ENCODE measurements at regions not wholly inside any gene's neighbourhood (a gene's known extent, or its start where the extent isn't known, plus 50 kb on each side); places are given as distances from the start of the nearest gene placed in this dataset.

GRCh38 chr14:45633220-45633984, 380.4 kb upstream of the MIS18BP1 start:
- Histone ChIP-seq H3K27ac (ENCODE audit: low read depth in 2 of 2, low read length in 1 of 2) (no peak overlapping the region), H3K9ac (no peak overlapping the region), H3K4me3 (ENCODE audit: low read depth in 2 of 2, low read length in 1 of 2) (no peak overlapping the region), H3K9me3 (no peaks in the 10 kb centered on the region), H3K27me3 (ENCODE audit: insufficient read depth) (no peaks in the 10 kb centered on the region), H3K36me3 (replicated peaks in 1 of 2; ENCODE audit: control insufficient read depth in 1 of 2, insufficient read depth in 2 of 2, low read length in 1 of 2) (no peaks in the 10 kb centered on the region), H3F3A (replicated peaks; ENCODE audit: insufficient read depth) (no peaks in the 10 kb centered on the region), H3K4me1 (ENCODE audit: control insufficient read depth in 1 of 2, insufficient read depth in 2 of 2, low read depth in 1 of 2, low read length in 1 of 2) (no peaks in the 10 kb centered on the region), H4K20me1 (ENCODE audit: insufficient read depth) (no peaks in the 10 kb centered on the region), H3K4me2 (no peak overlapping the region), H3K79me2 (ENCODE audit: insufficient read depth) (no peaks in the 10 kb centered on the region), H3K9me2 (no peaks in the 10 kb centered on the region), H2AFZ (ENCODE audit: low read depth) (no peak overlapping the region)
- ChIA-PET POLR2A (no interaction called here), CTCF (no interaction called here)
- no peak for DNase-seq
- TF ChIP-seq EP300 (IDR thresholded peaks at IDR 0.05; ENCODE audit: borderline replicate concordance in 1 of 2, low read depth in 1 of 2, low read length in 1 of 2) = no peak
- TF ChIP-seq FOXJ3 (CRISPR knock-in tag; IDR thresholded peaks at IDR 0.05) = no peak
- TF ChIP-seq FOXM1 (IDR thresholded peaks at IDR 0.05; ENCODE audit: low read depth) = no peak
- no peak for TF ChIP-seq JUND (IDR thresholded peaks at IDR 0.05)
- no peak for TF ChIP-seq GATA2 (CRISPR knock-in tag; IDR thresholded peaks at IDR 0.05)
- TF ChIP-seq USF1 (IDR thresholded peaks at IDR 0.05; ENCODE audit: borderline replicate concordance, low read depth) = no peak
- no peak for TF ChIP-seq GABPA (IDR thresholded peaks at IDR 0.05; ENCODE audit: low read depth)
- WGBS (ENCODE audit: low lambda C conversion rate) = 3% methylated on average over 7 of the region's 7 CpGs

- Histone ChIP-seq H3K9ac (no peak overlapping the region), H3K4me1 (ENCODE audit: control insufficient read depth in 1 of 2, insufficient read depth in 2 of 2, low read depth in 1 of 2, low read length in 1 of 2) (no peaks in the 10 kb centered on the region), H3K36me3 (replicated peaks in 1 of 2; ENCODE audit: control insufficient read depth in 1 of 2, insufficient read depth in 2 of 2, low read length in 1 of 2) (no peaks in the 10 kb centered on the region), H3K79me2 (ENCODE audit: insufficient read depth) (no peaks in the 10 kb centered on the region), H2AFZ (ENCODE audit: low read depth) (no peak overlapping the region), H3K4me3 (ENCODE audit: low read depth in 2 of 2, low read length in 1 of 2) (no peak overlapping the region), H3K9me2 (no peaks in the 10 kb centered on the region), H3K27me3 (ENCODE audit: insufficient read depth) (no peaks in the 10 kb centered on the region), H3K4me2 (no peak overlapping the region), H3K9me3 (no peaks in the 10 kb centered on the region), H3F3A (replicated peaks; ENCODE audit: insufficient read depth) (no peaks in the 10 kb centered on the region), H4K20me1 (ENCODE audit: insufficient read depth) (no peaks in the 10 kb centered on the region), H3K27ac (ENCODE audit: low read depth in 2 of 2, low read length in 1 of 2) (no peak overlapping the region)
- DNase-seq = no peak
- 0% methylated on average over 2 of the region's 2 CpGs for WGBS (ENCODE audit: low lambda C conversion rate)
- POLR2A ChIA-PET = no interaction called here
- CTCF ChIA-PET = no interaction called here
- TF ChIP-seq YY1 (IDR thresholded peaks at IDR 0.05; ENCODE audit: low read depth) = no peak
- TF ChIP-seq FOSL2 (IDR thresholded peaks at IDR 0.05; ENCODE audit: borderline replicate concordance, low read depth) = no peak
- no peak for TF ChIP-seq MAX (IDR thresholded peaks at IDR 0.05; ENCODE audit: low read depth)
- no peak for TF ChIP-seq CTCF (IDR thresholded peaks at IDR 0.05)
- no peak for TF ChIP-seq JUND (IDR thresholded peaks at IDR 0.05)
- no peak for TF ChIP-seq FOXJ3 (CRISPR knock-in tag; IDR thresholded peaks at IDR 0.05)
- TF ChIP-seq REST (IDR thresholded peaks at IDR 0.05; ENCODE audit: low read depth, low read length) = no peak
- TF ChIP-seq ELF1 (IDR thresholded peaks at IDR 0.05) = no peak
- no peak for TF ChIP-seq IRF3 (IDR thresholded peaks at IDR 0.05; ENCODE audit: low read depth, low read length)
- no peak for TF ChIP-seq SIN3A (IDR thresholded peaks at IDR 0.05; ENCODE audit: borderline replicate concordance, low read depth, low read length)
- no peak for TF ChIP-seq MXI1 (IDR thresholded peaks at IDR 0.05; ENCODE audit: low read depth, low read length)
- TF ChIP-seq GABPA (IDR thresholded peaks at IDR 0.05; ENCODE audit: low read depth) = no peak
- TF ChIP-seq RXRA (IDR thresholded peaks at IDR 0.05; ENCODE audit: borderline replicate concordance, low read depth) = no peak
- TF ChIP-seq TAF1 (IDR thresholded peaks at IDR 0.05; ENCODE audit: borderline replicate concordance, low read depth, low read length) = no peak
- no peak for TF ChIP-seq USF2 (IDR thresholded peaks at IDR 0.05; ENCODE audit: borderline replicate concordance, low read depth, low read length)
Observed at GRCh38 chr14:45621731-45622130, 368.7 kb upstream of the MIS18BP1 start.
